NCI-H748 treated with DMSO at 0.1 percent for 48 hours (cell line): ENCODE measurements at regions not wholly inside any gene's neighbourhood (a gene's known extent, or its start where the extent isn't known, plus 50 kb on each side); places are given as distances from the start of the nearest gene placed in this dataset.
A peak's percentile ranks its signal among the peaks of the same experiment; 100 is the strongest.

Source experiments
- DNase-seq: peaks from one replicate; lab custom pipeline; 2025; lab: John Stamatoyannopoulos, UW

DNA sequence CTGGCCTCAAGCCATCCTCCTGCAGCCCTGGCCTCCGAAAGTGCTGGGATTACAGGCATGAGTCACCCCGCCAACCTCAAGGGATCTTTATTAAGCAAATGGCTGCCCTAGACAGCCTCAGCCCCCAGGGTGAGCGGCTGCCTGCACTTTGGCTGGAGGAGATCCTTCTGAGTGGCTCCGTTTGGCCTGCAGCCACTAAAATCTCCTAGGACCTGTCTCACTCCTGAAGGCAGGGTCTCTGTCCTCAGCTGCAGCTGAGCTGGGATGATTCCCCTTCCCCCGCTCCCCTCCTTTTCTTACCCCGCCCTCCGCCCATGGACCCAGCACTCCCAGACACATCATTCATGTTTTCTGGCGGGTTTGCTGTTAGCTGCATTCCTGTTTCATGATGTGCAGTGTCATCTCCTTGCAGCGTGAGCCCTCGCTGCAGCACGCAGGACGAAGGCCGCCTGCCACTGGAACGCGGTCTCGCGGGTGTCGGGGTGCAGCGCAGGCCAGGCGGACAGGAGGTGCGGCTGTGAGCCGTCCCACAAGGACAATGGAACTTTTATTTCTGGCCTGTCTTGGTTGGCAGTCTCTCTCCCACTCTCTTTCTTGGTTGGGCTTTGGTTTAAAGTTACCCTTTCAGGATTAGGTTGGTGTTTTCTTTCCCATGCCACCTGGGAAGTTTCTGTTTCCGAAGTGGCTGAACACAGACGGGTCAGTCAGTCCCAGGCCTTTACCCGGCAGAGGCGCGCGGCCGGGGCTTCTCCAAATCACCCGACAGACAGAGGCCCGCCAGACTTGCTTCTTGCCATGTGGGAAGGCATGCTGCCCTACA, 137.1 kb downstream of the FOXD1 start:
- DNase-seq = no peak

DNA sequence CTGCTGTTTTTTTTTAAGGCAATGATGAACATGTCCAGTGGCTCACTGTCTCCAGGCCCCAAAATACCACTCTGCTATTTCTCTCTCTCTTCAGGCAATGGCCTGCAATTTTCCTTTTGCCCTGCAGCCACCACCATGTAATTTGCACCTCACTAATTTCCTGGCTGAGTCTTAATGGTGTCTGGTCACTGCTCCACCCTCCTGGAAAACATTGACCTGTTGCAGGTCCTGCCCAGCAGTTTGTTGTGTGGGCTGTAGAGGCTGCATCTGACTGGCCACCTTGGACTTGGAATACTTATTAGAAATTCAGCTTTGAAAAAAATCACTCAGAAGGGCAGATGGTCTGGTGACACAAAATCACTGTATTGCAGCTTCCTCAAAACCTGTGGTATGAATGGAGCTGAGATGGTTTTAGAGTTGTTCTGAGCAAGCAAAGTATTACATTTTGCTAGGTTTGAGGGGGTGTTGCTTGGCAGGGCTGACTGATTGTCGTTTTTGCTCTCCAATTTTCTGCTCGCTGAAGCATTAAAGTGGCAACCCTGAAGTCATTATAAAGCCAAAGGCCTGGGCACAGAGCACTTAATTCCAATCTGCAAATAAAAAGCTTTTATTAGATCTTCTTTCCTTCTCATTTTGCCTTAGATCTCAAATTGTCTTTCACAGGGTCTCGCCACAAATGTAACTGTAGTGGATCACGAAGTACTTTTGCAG, 134.8 kb downstream of the TMEM174 start:
- DNase-seq = no peak

DNA sequence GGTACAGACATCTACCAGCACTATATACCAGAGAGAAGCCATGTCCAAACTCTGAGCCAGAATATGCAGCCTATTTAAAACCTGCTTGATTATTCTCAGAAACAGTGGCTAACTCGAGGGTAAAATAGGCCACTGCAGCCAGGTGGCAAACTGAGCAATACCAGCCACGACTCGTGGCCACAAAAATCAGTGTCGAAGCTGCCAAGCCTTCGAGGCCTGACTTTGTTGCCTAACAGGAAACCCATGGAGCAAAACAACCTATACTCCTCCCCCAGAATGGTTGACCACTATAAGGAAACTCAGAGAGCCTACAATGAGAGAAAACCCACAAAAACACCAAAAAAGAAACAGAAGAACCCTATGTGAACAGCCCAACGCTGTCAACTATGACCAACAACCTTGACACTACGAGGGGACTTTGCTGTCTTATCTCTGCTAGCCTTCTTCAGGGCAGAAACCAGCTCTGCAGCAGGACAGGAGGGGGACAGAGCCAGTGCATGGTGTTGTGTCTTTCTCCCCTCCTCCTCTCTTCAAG, 133.8 kb downstream of the TMEM174 start:
- no peak for DNase-seq

DNA sequence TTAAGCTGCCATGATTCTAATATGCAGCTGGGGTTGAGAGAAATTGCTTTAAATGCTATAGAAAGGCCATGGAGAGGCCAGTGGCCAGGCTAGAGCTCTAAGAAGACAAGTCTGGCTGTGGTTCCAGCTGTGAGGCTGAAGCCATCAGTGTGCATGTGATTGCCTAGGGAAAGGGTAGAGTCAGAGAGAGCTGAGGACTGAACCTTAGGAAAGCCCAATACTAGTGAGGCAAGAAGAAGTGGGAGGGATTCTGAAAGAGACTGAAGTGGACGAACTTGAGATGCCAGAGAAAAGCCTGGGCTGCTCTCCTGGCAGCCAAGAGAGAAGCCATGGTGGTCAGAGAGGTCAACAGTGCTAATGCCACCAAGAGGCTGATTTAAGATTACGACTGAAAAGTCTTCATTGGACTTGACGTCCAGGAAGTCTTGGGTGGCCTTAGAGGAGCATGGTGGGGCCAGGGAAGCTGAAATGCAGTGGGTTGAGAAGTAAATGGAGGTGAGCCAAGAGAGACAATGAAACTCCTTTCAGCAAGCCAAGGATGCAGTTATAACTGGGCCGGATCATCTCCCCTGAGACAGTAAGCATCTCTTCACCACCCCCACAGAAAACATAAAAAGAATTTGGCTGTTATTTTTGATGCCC, 133.2 kb downstream of the TMEM174 start:
- no peak for DNase-seq

DNA sequence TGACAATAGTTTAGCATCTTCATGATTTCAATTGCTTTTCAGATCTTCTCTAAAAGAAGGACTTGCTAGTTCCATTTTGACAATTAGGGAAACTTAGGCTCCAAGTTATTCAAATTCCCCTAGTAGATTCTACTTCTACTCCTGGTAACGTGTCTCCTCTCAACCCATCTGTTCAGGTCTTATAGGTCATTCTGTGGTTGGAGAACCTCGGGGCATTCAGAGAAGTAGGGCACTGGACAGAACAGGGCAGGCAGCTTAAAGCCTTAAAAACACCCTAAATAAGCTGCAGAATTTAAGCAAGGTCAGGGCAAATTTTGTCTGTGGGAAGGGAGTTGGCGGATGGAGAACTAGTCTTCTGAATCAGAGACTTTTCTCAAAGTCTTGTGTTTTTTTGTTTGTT, 132.4 kb downstream of the TMEM174 start:
- DNase-seq = no peak

DNA sequence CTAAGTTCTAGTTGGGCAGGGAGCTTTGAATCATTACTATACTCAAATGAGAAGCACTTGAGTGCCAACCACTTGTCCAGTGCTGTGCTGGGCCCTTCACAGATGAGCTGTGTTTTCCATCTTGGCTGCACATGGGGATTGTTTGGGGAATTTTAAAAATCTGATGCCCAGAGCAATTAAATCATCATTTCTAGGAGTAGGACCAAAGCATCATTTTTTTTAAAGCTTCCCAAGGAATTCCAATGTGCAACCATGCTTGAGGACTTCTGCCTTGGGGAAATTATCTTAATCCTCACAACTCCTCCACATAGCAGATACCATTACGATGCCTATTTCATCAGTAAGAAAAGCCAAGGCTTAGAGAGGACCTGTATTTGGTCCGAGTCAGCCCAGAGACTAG, 131.4 kb downstream of the TMEM174 start:
- no peak for DNase-seq

DNA sequence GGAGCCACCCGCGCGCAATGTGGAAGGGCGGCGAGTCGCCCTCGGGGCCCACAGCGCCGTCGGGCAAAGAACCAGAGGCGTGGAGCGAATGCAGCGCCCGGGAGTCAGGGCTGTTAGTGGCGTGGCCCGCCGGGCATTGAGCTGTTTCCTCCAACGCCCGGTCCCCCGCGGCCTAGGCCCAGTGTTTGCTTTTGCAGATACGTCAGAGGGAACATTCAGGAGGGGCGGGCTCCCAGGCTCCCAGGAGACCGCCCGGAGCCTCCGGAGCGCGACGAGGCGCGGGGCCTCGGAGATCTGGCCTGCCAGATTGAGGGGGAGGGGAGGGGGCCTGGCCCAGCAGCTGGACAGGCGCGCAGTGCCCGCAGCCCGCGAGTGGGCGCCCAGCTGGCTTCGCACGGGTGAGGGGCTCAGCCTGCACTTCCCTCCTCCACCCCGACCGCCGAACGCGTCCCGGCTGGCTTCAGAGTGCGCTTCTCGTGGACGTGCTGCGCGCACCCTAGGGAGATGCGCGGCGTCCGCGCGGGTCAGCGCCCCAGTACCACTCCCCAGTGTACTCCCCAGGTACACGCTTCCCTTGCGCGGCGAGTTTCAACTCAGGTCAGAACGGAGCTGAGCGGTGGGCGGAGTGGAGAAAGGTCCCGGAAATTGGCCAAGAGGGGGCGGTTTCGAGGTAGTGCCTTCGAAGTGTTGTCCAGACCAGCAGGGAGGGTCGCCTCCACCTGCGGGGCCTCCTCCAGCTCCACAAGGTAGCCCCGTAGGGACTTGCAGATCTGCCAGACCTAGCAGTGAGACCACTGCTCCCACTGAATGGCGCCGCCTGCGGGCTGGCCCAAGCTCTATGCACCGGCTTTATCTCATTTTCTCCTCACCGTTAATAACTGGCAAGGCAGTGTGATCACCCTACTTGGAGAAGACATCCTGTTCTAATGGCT, 130.4 kb downstream of the TMEM174 start:
- DNase-seq = no peak

DNA sequence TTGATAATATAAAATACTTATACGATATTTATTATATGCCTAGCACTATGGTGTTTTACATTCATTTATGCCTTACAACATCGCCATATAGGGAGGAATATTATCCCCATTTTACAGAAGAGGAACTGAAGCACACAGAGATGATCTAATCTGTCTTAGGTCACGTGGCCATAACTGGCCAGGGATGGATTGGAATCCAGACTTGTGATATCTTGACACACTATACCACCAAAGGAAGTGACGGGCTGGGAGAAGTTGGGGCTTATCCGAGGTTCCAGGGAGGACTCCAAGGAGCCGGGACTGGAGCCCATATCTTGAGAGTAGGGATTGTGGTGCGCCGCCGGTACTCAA, 129.8 kb downstream of the TMEM174 start:
- DNase-seq = no peak

DNA sequence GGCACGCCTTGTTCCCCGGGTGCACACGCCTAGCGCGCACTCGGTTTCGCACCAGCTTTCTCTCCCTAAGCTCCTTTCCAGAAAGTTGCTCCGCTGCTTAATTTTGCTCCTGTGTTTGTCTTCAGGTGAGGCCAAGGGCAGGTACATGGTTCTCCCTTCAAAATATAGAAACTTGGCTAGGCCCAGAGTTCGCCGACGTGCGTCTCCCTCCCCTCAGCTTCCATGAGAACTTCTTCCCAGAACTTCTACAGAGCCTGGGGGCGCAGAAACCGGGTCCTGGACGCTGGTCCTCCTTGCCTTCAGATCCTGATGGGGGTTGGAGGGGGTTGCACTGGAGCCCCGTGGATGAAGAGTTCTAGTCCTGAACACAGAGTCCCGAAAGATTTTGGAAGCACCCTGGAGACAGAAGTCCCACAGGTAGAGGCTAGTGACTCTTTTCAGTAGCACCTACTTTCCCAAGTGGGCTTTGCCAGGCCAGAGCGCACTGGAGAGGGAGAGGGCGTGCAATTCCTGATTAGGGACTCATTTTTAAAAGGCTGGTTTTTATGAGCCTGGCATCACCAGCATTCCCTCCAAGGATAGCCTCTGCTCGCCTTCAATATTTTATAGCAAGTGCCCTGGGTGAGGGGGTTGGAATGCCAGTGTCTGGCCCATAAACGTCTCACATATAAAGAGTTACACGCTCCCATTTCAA, 128.4 kb downstream of the TMEM174 start:
- no peak for DNase-seq

DNA sequence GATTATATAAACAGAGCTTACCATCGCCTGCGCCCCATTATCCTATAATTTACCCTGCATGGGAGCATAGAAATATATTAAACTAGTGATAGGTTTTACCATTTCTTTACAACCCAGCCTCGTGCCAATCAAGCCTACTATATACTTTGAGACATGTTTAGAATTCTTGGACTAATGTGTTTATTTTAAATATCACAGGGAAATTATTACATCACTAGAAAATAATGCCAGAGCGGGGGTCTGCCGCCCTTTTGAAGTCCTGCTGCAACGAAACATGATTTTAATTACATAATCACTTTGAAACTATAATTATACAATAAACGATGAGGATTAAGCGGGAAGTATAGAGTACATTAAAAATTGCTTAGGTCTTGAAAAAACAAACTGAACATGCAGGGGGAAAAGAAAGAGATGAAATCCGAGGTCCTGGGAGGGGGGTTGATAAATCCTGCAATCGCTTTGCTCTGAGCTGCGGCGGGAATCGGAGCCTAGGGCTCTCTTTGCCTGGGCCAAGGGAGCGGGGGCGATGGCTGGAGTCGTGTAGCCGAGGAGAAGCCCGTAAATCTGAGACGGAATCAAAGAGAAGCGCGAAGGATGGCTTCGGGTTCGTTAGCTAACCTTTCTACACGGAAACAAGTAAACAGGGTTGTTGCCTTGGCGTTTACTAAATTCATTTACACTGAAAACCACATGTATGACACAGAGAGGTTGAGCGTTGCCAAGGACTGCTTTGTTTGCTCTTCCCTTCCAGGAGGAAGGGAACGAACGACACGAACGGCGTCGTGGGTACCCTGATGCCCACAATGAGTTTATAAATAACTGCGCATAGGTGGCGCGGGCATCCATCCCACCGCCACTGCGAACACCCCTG, 127.6 kb downstream of the TMEM174 start:
- no peak for DNase-seq

DNA sequence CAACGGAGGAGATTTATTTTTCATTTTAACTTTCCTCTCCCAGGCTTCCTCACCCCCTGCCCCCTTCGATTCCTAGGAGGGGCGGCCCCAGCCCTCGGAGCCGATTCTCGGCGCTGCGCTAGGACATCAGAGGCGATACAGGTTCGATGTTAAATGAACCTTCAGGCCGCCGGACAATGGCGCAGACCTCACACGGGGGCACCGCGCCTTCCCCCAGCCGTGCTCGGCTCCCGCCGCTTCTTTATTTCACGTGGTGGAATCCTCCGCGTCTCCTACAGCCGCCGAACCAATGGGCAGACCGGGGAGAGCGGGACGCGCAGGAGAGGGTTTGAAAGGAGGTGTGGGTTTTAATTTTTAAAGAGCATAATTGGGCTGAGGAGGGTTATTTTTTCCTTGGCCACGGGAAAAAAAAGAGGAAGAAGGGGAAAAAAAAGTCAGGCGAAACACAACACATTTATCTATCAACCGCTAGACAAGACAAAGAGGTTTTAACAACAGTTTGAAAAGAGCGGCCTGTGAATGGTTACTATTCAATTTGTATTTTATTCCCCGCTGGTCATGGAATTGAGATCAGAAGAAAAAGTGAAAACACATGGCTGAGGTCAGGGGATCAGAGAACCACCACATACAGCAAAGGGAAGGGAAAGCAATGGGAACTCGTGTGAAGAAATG, 126.8 kb downstream of the TMEM174 start:
- no peak for DNase-seq

DNA sequence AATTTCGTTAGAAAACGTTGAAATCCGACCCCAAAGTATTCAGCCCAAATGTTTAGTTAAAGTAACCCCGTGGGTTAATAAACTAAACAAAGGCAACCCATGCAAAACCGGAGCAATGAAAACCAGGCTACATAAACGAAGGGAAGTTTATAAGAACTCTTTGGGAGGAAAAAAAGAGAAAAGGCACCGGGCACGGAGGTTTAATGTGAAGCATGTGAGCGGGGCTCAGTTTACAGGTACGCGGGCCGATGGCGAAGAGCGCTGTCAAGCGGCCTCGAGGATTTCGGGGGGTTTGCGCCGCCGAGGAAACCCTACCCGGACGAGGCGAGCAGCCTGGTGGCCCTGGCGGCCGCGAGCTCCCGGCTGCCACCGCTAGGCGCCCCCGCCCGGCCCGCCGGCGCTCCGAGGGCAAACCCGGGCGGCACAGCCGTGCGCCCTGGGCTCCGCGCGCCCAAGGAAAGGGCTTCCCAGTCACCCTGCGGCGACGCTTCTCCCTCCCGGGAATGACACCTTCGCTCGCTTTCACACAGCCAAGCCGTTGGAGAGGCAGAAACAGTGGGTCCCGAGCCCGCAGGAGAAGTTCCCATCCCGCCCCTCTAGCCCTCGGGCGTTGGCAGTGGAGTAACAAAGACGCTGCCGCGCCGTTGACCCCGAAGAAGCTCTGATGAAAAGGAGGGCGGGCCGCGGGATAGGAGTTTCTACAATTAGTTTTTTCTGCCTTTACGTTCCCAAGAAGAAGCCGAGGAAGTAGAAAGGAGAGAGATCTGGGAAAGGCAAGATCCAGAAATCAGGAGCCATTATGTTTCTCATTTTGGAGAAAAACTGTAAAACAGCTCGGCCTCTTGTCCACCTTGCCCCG, 126.0 kb downstream of the TMEM174 start:
- no peak for DNase-seq

DNA sequence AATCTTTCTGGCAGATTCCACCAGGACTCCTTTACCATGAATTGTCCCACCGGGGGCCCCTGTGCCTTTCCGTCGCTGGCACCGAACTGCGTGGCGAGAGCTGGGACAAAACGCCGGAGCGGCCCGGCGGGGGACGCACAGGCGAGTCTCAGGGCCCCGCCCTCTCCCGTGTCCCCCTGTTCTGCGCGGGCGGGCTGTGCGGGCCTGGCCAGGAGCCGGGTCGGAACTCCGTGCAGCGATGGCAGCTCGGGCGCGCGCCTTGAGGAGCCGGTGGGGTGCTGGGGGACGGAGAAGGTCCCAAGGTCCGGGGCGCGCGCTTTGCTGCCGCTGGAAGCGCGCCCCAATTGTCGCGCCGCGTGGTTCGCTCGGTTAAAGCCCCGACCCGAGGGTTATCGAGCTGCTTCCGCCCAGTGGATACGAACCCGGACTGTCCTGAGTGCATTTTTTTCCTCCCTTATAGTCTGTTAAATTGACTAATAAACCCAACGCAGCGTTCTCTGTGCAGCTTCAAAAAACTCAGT, 125.3 kb downstream of the TMEM174 start:
- no peak for DNase-seq

DNA sequence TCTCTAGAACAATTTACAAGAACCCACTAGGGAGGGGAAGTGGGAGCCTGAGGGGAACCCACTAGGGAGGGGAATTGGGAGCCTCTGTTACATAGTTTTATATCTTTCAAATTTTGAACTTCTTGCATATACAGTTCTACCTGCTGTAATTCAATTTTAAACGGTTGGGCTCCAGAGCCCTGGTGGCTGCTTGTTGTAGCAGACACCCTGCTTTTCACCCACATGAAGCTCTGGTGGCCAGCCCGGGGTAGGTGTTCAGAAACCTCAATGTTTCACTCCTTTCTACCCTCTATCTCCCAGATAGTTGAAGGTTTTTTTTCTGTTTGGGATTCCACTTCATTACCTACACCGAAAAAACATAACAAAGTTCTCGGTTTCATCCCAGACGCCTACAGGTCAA, 124.4 kb downstream of the TMEM174 start:
- no peak for DNase-seq

DNA sequence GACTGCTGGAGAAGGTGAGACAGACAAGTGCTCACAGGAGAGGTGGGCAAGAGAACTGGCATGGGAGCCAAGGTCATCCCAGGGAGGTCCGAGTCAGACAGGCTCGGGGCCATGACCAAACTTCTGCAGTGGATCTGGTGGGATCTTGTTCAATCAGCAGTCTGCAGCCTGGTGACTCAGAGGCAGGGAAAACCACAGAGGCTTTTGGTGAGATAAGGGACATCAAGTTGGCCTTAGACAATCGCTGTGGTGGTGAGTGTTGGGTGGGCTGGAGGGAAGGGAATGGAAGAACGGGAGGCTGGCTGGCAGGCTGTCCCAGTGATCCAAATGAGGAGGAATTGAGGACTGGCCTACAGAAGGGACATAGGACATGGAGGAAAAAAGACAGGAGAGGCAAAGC, 123.8 kb downstream of the TMEM174 start:
- no peak for DNase-seq

DNA sequence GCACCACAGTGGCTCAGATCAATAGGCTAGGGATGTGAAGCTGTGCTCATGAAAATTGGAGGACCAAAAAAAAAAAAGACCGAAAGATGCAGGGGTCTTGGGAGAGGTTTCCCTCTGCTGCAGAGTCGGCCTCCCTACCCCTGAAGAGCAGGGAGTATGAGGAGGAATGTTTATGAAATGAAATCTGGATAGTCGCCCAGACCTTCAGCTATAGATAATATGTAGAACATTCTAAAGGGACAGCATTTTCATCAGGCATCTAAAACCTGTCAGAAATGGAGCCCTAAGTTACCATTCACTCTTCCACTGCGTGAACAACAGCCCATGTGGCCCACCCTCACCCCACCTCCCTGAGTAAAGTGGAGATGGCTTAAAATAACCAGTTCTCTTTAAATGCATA, 122.9 kb downstream of the TMEM174 start:
- no peak for DNase-seq

DNA sequence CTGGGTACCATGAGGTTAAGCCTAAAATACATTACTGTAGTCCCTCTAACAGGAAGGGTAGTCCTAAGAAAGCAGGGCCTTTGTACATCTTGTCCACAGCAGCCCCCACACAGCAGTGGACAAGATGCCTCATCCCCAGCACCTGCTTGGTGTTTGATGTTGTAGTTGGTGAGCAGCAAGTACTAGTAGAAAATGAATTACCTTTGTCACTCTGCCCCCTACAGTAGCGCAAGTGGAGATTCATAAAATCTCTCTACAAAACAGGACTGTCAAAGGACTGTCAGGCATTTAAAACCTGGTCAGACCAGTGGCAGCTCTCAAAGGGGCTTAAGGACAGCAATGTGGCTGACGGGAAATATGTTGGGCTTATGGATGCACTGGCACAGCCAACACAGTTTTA, 122.5 kb downstream of the TMEM174 start:
- DNase-seq = peak; percentile 45

DNA sequence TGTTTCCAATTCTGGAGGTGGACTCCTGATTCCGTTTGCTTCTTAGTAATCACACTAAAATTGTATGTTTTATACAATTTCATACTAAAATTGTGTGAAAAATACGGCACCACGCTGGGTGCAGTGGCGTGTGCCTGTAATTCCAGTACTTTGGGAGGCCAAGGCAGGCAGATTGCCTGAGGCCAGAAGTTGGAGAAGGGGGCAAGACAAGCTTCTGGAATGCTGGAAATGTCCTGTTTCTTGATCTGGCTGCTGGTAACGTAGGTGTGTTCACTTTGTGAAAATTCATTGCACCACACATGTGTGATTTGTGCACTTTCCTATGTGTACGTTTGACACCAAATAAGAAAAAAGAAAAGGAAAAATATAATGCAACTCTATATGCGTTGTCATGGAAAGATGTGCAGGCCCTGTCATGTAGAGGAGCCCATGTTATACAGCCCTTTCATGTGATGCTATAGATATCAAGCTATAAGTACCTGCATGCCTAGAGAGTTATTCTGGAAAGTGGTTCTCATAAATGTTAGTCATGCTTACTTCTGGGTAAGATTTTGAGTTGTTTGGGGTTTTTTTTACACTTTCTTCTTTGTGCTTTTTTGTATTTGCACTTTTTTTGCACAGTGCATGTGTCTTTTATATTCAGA, 119.9 kb downstream of the TMEM174 start:
- DNase-seq = no peak
